ENCODE measurements at regions not wholly inside any gene's neighbourhood (a gene's known extent, or its start where the extent isn't known, plus 50 kb on each side); places are given as distances from the start of the nearest gene placed in this dataset.

- Mint-ChIP-seq H3K4me1 (ENCODE audit: low read depth) (no peaks in the 10 kb centered on the region), H3K36me3 (ENCODE audit: low read depth) (no peaks in the 10 kb centered on the region), H3K27ac (ENCODE audit: unreplicated experiment) (no peak overlapping the region), H3K9me3 (ENCODE audit: low read depth) (peaks cover 7% of the 10 kb centered on the region), H3K4me3 (ENCODE audit: unreplicated experiment) (no peak overlapping the region), H3K27me3 (ENCODE audit: low read depth) (peaks cover 4% of the 10 kb centered on the region)
- TF ChIP-seq, protein P1, sequence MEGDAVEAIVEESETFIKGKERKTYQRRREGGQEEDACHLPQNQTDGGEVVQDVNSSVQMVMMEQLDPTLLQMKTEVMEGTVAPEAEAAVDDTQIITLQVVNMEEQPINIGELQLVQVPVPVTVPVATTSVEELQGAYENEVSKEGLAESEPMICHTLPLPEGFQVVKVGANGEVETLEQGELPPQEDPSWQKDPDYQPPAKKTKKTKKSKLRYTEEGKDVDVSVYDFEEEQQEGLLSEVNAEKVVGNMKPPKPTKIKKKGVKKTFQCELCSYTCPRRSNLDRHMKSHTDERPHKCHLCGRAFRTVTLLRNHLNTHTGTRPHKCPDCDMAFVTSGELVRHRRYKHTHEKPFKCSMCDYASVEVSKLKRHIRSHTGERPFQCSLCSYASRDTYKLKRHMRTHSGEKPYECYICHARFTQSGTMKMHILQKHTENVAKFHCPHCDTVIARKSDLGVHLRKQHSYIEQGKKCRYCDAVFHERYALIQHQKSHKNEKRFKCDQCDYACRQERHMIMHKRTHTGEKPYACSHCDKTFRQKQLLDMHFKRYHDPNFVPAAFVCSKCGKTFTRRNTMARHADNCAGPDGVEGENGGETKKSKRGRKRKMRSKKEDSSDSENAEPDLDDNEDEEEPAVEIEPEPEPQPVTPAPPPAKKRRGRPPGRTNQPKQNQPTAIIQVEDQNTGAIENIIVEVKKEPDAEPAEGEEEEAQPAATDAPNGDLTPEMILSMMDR (IDR thresholded peaks at IDR 0.05) = peak; percentile 34
- no peak for DNase-seq (ENCODE audit: low spot score)
Observed at GRCh38 chr2:35099342-35099741, 1256.2 kb upstream of the CRIM1 start.

DNA sequence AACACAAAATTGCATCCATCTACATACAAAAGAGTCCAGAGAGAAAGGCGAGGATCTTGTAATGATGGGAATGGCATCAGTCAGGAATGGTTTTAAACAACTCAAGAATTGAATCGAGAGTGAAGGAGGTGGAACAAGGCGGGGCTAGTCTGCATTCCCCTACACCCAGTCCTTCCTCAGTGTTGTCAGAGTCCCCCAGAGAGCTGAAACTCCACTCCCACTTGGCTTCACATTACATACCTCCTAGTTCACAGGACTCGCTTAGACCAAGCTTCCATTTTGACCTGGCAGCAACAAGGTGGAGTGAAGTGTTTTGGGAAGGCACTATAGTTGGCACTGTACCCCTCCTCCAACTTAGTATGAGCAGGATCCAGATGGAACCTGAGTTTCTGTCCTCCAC is 1273.5 kb upstream of the CRIM1 start:
- Mint-ChIP-seq H3K4me3 (ENCODE audit: unreplicated experiment) (no peak overlapping the region), H3K36me3 (ENCODE audit: low read depth) (no peaks in the 10 kb centered on the region), H3K27me3 (ENCODE audit: low read depth) (peaks cover 3% of the 10 kb centered on the region)

GRCh38 chr2:35081622-35082015 is 1274.0 kb upstream of the CRIM1 start:
- Mint-ChIP-seq H3K4me1 (ENCODE audit: low read depth) (no peaks in the 10 kb centered on the region), H3K27me3 (ENCODE audit: low read depth) (peaks cover 3% of the 10 kb centered on the region), H3K27ac (ENCODE audit: unreplicated experiment) (no peak overlapping the region), H3K9me3 (ENCODE audit: low read depth) (no peaks in the 10 kb centered on the region), H3K4me3 (ENCODE audit: unreplicated experiment) (no peak overlapping the region), H3K36me3 (ENCODE audit: low read depth) (no peaks in the 10 kb centered on the region)
- no peak for DNase-seq (ENCODE audit: low spot score)
- TF ChIP-seq, protein P1 (IDR thresholded peaks at IDR 0.05) = no peak

More for the DNA sequence above, 1273.5 kb upstream of the CRIM1 start:
- no peak overlapping the region for H3K27ac Mint-ChIP-seq (ENCODE audit: unreplicated experiment)
- DNase-seq (ENCODE audit: low spot score) = no peak
- no peaks in the 10 kb centered on the region for H3K4me1 Mint-ChIP-seq (ENCODE audit: low read depth)
- no peaks in the 10 kb centered on the region for H3K9me3 Mint-ChIP-seq (ENCODE audit: low read depth)
- TF ChIP-seq, protein P1 (IDR thresholded peaks at IDR 0.05) = no peak

DNA sequence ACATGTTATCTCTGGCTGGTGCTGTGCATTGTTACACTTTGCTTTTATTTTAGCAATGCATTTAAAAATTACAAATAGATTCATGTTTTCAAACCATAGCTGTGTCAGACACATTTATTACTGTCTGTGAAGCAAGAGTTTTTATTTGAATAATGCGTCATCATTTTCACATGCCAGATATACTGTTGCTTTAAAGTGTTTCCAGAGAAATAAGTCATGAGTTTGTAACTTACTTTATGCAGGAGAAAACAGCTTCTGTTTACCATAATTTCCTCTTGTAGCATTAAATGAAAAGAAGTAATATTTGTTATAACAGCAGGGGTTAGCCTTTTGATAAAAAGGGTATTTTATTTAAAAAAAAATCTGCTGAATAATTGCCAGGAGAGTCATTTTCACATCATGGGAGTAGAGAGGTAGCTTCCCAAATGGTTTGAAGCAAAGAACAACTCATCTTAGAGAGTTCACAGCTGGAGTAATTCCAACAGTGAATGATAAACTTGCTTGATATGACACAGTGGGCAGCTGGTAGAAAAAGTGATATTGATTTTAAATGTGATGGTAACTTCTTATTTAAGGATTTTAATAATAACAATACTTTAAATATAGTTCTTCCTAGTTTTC is 1274.5 kb upstream of the CRIM1 start:
- H3K4me3 Mint-ChIP-seq (ENCODE audit: unreplicated experiment) = no peak overlapping the region
- DNase-seq (ENCODE audit: low spot score) = no peak
- no peak overlapping the region for H3K27ac Mint-ChIP-seq (ENCODE audit: unreplicated experiment)
- H3K27me3 Mint-ChIP-seq (ENCODE audit: low read depth) = no peaks in the 10 kb centered on the region
- no peaks in the 10 kb centered on the region for H3K4me1 Mint-ChIP-seq (ENCODE audit: low read depth)
- no peaks in the 10 kb centered on the region for H3K9me3 Mint-ChIP-seq (ENCODE audit: low read depth)
- H3K36me3 Mint-ChIP-seq (ENCODE audit: low read depth) = no peaks in the 10 kb centered on the region
- TF ChIP-seq, protein P1 (IDR thresholded peaks at IDR 0.05) = no peak

- Mint-ChIP-seq H3K9me3 (ENCODE audit: low read depth) (no peaks in the 10 kb centered on the region), H3K27ac (ENCODE audit: unreplicated experiment) (no peak overlapping the region), H3K4me1 (ENCODE audit: low read depth) (no peaks in the 10 kb centered on the region), H3K27me3 (ENCODE audit: low read depth) (no peaks in the 10 kb centered on the region), H3K36me3 (ENCODE audit: low read depth) (no peaks in the 10 kb centered on the region), H3K4me3 (ENCODE audit: unreplicated experiment) (no peak overlapping the region)
- TF ChIP-seq, protein P1 (IDR thresholded peaks at IDR 0.05) = no peak
- DNase-seq (ENCODE audit: low spot score) = no peak
Observed at GRCh38 chr2:35080231-35080910, 1275.2 kb upstream of the CRIM1 start.
